ENCODE measurements at regions not wholly inside any gene's neighbourhood (a gene's known extent, or its start where the extent isn't known, plus 50 kb on each side); places are given as distances from the start of the nearest gene placed in this dataset.

DNA sequence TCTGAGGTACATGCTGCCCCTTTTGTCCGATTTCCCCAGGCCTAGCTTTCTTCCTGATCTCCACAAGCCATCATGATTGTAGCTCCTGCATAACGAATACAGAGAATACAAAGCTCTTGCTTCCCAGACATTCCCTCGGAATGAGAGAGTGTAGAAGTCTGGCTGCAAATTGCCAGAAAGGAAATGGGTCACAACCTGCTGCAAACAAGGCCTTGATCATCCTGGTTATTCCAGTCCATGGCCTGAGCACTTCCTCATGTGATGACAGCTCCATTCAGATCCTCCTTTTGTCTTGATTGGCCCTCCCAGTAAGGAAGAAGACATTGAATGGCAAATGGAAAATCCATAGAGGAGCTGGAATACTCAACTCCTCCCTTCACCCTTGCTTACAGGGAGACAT lies 136.0 kb upstream of the ADRA1B start (continued):
- TF ChIP-seq NR2F1 (conservative IDR thresholded peaks at IDR 0.05) = no peak
- no peak for TF ChIP-seq RBBP5 (conservative IDR thresholded peaks at IDR 0.05)
- TF ChIP-seq BCL11A (IDR thresholded peaks at IDR 0.05; ENCODE audit: low read depth, low read length) = no peak
- TF ChIP-seq MTA2 (IDR thresholded peaks at IDR 0.05; ENCODE audit: low read depth) = no peak
- TF ChIP-seq DPF2 (IDR thresholded peaks at IDR 0.05) = no peak
- TF ChIP-seq, protein P1, sequence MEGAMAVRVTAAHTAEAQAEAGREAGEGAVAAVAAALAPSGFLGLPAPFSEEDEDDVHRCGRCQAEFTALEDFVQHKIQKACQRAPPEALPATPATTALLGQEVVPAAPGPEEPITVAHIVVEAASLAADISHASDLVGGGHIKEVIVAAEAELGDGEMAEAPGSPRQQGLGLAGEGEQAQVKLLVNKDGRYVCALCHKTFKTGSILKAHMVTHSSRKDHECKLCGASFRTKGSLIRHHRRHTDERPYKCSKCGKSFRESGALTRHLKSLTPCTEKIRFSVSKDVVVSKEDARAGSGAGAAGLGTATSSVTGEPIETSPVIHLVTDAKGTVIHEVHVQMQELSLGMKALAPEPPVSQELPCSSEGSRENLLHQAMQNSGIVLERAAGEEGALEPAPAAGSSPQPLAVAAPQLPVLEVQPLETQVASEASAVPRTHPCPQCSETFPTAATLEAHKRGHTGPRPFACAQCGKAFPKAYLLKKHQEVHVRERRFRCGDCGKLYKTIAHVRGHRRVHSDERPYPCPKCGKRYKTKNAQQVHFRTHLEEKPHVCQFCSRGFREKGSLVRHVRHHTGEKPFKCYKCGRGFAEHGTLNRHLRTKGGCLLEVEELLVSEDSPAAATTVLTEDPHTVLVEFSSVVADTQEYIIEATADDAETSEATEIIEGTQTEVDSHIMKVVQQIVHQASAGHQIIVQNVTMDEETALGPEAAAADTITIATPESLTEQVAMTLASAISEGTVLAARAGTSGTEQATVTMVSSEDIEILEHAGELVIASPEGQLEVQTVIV (IDR thresholded peaks at IDR 0.05; ENCODE audit: borderline replicate concordance, partially characterized antibody) = no peak
- TF ChIP-seq, protein P2, sequence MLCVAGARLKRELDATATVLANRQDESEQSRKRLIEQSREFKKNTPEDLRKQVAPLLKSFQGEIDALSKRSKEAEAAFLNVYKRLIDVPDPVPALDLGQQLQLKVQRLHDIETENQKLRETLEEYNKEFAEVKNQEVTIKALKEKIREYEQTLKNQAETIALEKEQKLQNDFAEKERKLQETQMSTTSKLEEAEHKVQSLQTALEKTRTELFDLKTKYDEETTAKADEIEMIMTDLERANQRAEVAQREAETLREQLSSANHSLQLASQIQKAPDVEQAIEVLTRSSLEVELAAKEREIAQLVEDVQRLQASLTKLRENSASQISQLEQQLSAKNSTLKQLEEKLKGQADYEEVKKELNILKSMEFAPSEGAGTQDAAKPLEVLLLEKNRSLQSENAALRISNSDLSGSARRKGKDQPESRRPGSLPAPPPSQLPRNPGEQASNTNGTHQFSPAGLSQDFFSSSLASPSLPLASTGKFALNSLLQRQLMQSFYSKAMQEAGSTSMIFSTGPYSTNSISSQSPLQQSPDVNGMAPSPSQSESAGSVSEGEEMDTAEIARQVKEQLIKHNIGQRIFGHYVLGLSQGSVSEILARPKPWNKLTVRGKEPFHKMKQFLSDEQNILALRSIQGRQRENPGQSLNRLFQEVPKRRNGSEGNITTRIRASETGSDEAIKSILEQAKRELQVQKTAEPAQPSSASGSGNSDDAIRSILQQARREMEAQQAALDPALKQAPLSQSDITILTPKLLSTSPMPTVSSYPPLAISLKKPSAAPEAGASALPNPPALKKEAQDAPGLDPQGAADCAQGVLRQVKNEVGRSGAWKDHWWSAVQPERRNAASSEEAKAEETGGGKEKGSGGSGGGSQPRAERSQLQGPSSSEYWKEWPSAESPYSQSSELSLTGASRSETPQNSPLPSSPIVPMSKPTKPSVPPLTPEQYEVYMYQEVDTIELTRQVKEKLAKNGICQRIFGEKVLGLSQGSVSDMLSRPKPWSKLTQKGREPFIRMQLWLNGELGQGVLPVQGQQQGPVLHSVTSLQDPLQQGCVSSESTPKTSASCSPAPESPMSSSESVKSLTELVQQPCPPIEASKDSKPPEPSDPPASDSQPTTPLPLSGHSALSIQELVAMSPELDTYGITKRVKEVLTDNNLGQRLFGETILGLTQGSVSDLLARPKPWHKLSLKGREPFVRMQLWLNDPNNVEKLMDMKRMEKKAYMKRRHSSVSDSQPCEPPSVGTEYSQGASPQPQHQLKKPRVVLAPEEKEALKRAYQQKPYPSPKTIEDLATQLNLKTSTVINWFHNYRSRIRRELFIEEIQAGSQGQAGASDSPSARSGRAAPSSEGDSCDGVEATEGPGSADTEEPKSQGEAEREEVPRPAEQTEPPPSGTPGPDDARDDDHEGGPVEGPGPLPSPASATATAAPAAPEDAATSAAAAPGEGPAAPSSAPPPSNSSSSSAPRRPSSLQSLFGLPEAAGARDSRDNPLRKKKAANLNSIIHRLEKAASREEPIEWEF (IDR thresholded peaks at IDR 0.05; ENCODE audit: insufficient replicate concordance, low read depth, low read length) = no peak
- no peak for TF ChIP-seq CBFB (IDR thresholded peaks at IDR 0.05; ENCODE audit: low read depth)
- TF ChIP-seq NFYB (IDR thresholded peaks at IDR 0.05; ENCODE audit: insufficient read depth, low read depth, low read length) = no peak
- TF ChIP-seq SP1 (IDR thresholded peaks at IDR 0.05; ENCODE audit: low read depth, low read length) = no peak
- no peak for TF ChIP-seq YBX1 (IDR thresholded peaks at IDR 0.05)
- no peak for TF ChIP-seq POU2F2 (IDR thresholded peaks at IDR 0.05; ENCODE audit: borderline replicate concordance, low read depth, low read length)
- TF ChIP-seq, protein P3, sequence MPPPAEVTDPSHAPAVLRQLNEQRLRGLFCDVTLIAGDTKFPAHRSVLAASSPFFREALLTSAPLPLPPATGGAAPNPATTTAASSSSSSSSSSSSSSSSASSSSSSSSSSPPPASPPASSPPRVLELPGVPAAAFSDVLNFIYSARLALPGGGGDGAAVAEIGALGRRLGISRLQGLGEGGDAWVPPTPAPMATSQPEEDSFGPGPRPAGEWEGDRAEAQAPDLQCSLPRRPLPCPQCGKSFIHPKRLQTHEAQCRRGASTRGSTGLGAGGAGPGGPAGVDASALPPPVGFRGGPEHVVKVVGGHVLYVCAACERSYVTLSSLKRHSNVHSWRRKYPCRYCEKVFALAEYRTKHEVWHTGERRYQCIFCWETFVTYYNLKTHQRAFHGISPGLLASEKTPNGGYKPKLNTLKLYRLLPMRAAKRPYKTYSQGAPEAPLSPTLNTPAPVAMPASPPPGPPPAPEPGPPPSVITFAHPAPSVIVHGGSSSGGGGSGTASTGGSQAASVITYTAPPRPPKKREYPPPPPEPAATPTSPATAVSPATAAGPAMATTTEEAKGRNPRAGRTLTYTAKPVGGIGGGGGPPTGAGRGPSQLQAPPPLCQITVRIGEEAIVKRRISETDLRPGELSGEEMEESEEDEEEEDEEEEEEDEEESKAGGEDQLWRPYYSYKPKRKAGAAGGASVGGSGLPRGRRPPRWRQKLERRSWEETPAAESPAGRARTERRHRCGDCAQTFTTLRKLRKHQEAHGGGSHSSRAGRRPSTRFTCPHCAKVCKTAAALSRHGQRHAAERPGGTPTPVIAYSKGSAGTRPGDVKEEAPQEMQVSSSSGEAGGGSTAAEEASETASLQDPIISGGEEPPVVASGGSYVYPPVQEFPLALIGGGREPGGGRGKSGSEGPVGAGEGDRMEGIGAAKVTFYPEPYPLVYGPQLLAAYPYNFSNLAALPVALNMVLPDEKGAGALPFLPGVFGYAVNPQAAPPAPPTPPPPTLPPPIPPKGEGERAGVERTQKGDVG (CRISPR knock-in tag; IDR thresholded peaks at IDR 0.05) = no peak
- TF ChIP-seq CHD1 (IDR thresholded peaks at IDR 0.05; ENCODE audit: low read depth, low read length) = no peak

Measured in GM12878 (cell line).